HCT116 (cell line): ENCODE measurements at regions not wholly inside any gene's neighbourhood (a gene's known extent, or its start where the extent isn't known, plus 50 kb on each side); places are given as distances from the start of the nearest gene placed in this dataset.

Source experiments
- ATAC-seq: fragments of 200-7000 bp; cut with Tn5 transposase; 2 replicates; pipeline ENCODE4 v1.9.1; 2020; ENCODE audit warnings: mild to moderate bottlenecking, moderate library complexity
- BruUV-seq: library from RNA; stranded (reverse); fragments of 400-500 nt; replicated peaks from 2 replicates; lab custom pipeline; 2021; lab: Mats Ljungman, UMichigan
- CTCF ChIA-PET: fragments of 300-600 bp; sonication (Branson Sonifier 250); formaldehyde crosslinking; loops from one replicate; lab custom pipeline; 2021; ENCODE audit warnings: antibody characterized with exemption; lab: Charles Lee
- POLR2A ChIA-PET: fragments of 300-600, 350-600 bp; sonication (Branson Sonifier 250); formaldehyde crosslinking; loops from one replicate; lab custom pipeline; 2021; ENCODE audit warnings: antibody characterized with exemption; lab: Charles Lee
- RAD21 ChIA-PET, 2 experiments: fragments of 300-600 bp; sonication (Branson Sonifier 250); formaldehyde crosslinking; loops; one replicate each; lab custom pipeline; 2023; ENCODE audit warnings: low total read pairs in 2 of 2; ENCODE audit not compliant: uncharacterized antibody in 2 of 2, unreplicated experiment in 2 of 2, low non-redundant PET in 1 of 2; lab: Charles Lee
- DNase-seq: peaks from one replicate; pipeline ENCODE4 v3.0.0-alpha.2; 2010; ENCODE audit warnings: low read depth, low spot score
- H2AFZ ChIP-seq: fragments of 200-600 bp; shearing (Covaris generic), sonication (generic); 2 replicates; pipeline ENCODE4 v1.6.1; 2017; ENCODE audit warnings: low read depth, mixed run types, mixed read lengths, antibody characterized with exemption, low read length; ENCODE audit not compliant: poor library complexity, severe bottlenecking
- H3K27ac ChIP-seq: 2 replicates; pipeline ENCODE4 v1.5.1; 2012; ENCODE audit warnings: low read depth, low read length
- H3K27me3 ChIP-seq: fragments of 200-600 bp; sonication (generic); 2 replicates; pipeline ENCODE4 v1.6.1; 2016; ENCODE audit warnings: mixed run types, low read length, mixed read lengths; ENCODE audit not compliant: insufficient read depth
- H3K36me3 ChIP-seq, 2 experiments: fragments of 200-500 bp in 1 of 2; fragments of 200-600 bp in 1 of 2; sonication (Bioruptor generic) in 1 of 2; sonication (generic) in 1 of 2; 2 replicates each; pipeline versions ENCODE4 v1.5.1 to v1.6.1; 2014 to 2016; ENCODE audit warnings: low read length in 2 of 2, inconsistent platforms in 1 of 2, mixed read lengths in 1 of 2, mixed run types in 1 of 2; ENCODE audit not compliant: insufficient read depth in 2 of 2, control insufficient read depth in 1 of 2
- H3K4me1 ChIP-seq, 2 experiments: fragments of 200-600 bp in 1 of 2; sonication (generic) in 1 of 2; 2 replicates each; pipeline versions ENCODE4 v1.5.1 to v1.6.1; 2012 to 2017; ENCODE audit warnings: low read length in 2 of 2, inconsistent platforms in 1 of 2, mild to moderate bottlenecking in 1 of 2, mixed read lengths in 1 of 2, mixed run types in 1 of 2, moderate library complexity in 1 of 2; ENCODE audit not compliant: insufficient read depth in 2 of 2, control insufficient read depth in 1 of 2
- H3K4me2 ChIP-seq: fragments of 200-600 bp; sonication (generic); 2 replicates; pipeline ENCODE4 v1.6.1; 2017; ENCODE audit warnings: mixed run types, low read length, mixed read lengths
- H3K4me3 ChIP-seq, 2 experiments: fragments of 200-600 bp in 1 of 2; sonication (generic) in 1 of 2; replicated peaks in 1 of 2; 2 replicates each; pipeline ENCODE4 v1.5.1; 2011 to 2016; ENCODE audit warnings: low read length in 2 of 2, control low read depth in 1 of 2, low read depth in 1 of 2, mild to moderate bottlenecking in 1 of 2, mixed read lengths in 1 of 2, mixed run types in 1 of 2
- H3K79me2 ChIP-seq: fragments of 200-600 bp; sonication (generic); 2 replicates; pipeline ENCODE4 v1.6.1; 2017; ENCODE audit warnings: mild to moderate bottlenecking, mixed run types, low read length, moderate library complexity, mixed read lengths; ENCODE audit not compliant: insufficient read depth
- H3K9ac ChIP-seq: fragments of 200-600 bp; sonication (generic); 2 replicates; pipeline ENCODE4 v1.6.1; 2016; ENCODE audit warnings: low read length, mixed read lengths
- H3K9me2 ChIP-seq: fragments of 200-600 bp; sonication (generic), shearing (Covaris generic); 2 replicates; pipeline ENCODE4 v1.6.1; 2017; ENCODE audit warnings: mixed run types, mild to moderate bottlenecking, moderate library complexity; ENCODE audit not compliant: insufficient read depth
- H3K9me3 ChIP-seq, 2 experiments: fragments of 200-500 bp in 1 of 2; fragments of 200-600 bp in 1 of 2; sonication (Bioruptor generic) in 1 of 2; sonication (generic) in 1 of 2; 2 replicates each; pipeline ENCODE4 v1.6.1; 2014 to 2017; ENCODE audit warnings: low read length in 2 of 2, mixed read lengths in 2 of 2, inconsistent platforms in 1 of 2, low read depth in 1 of 2, mild to moderate bottlenecking in 1 of 2, mixed run types in 1 of 2, moderate library complexity in 1 of 2; ENCODE audit not compliant: control insufficient read depth in 1 of 2, insufficient read depth in 1 of 2
- H4K20me1 ChIP-seq: fragments of 200-600 bp; sonication (generic), shearing (Covaris generic); 2 replicates; pipeline ENCODE4 v1.6.1; 2017; ENCODE audit warnings: mixed run types, mild to moderate bottlenecking, moderate library complexity; ENCODE audit not compliant: insufficient read depth
- ATF3 ChIP-seq: IDR thresholded peaks from 2 replicates; pipeline ENCODE4 v1.6.1; 2012
- CEBPB ChIP-seq: IDR thresholded peaks from 2 replicates; pipeline ENCODE4 v1.6.1; 2012; ENCODE audit warnings: low read depth
- CTCF ChIP-seq, 3 experiments: fragments of 200-600 bp in 1 of 3; sonication (generic) in 1 of 3; IDR thresholded peaks in 2 of 3; conservative IDR thresholded peaks in 1 of 3; 2 replicates each; pipeline ENCODE4 v1.5.1; 2012 to 2017; ENCODE audit warnings: low read depth in 2 of 3, low read length in 2 of 3, antibody characterized with exemption in 1 of 3, borderline replicate concordance in 1 of 3, control low read depth in 1 of 3, mild to moderate bottlenecking in 1 of 3, mixed read lengths in 1 of 3, mixed run types in 1 of 3, moderate library complexity in 1 of 3; ENCODE audit not compliant: insufficient read depth in 1 of 3
- EGR1 ChIP-seq: IDR thresholded peaks from 2 replicates; pipeline ENCODE4 v1.6.1; 2012; ENCODE audit warnings: low read depth
- MAX ChIP-seq: IDR thresholded peaks from 2 replicates; pipeline ENCODE4 v1.6.1; 2012
- REST ChIP-seq: IDR thresholded peaks from 2 replicates; pipeline ENCODE4 v1.6.1; 2012; ENCODE audit warnings: low read depth
- ZNF274 ChIP-seq: fragments of 200-500 bp; sonication (Bioruptor generic); IDR thresholded peaks from 2 replicates; pipeline ENCODE4 v1.6.1; 2014; ENCODE audit warnings: mild to moderate bottlenecking, low read depth, low read length, inconsistent platforms
- intact Hi-C: fragments of 100-400 bp; cut with micrococcal nuclease; formaldehyde crosslinking; loops from 2 replicates; pipeline ENCODE4 v1.10.0; 2022

GRCh38 chr9:13993632-13994185 is 320.2 kb downstream of the NFIB start:
- Histone ChIP-seq H3K36me3 (no peaks in the 10 kb centered on the region), H3K4me3 (no peak overlapping the region), H3K4me2 (no peak overlapping the region), H3K27me3 (no peaks in the 10 kb centered on the region), H3K79me2 (no peaks in the 10 kb centered on the region), H2AFZ (no peak overlapping the region), H3K27ac (no peak overlapping the region), H3K9me2 (no peaks in the 10 kb centered on the region)
- ChIA-PET CTCF (no interaction called here), RAD21 (no interaction called here)
- no peak for ATAC-seq
- intact Hi-C loops, result no loop called here
- TF ChIP-seq ATF3 (no peak), CTCF (IDR thresholded peaks at IDR 0.05 in 2 of 3, conservative IDR thresholded peaks at IDR 0.05 in 1 of 3; ENCODE audit: borderline replicate concordance in 1 of 3, insufficient read depth in 1 of 3, low read depth in 2 of 3, low read length in 2 of 3) (no peak), MAX (no peak), ZNF274 (no peak), REST (no peak), CEBPB (no peak), EGR1 (no peak)
- TF ChIP-seq, all 23 proteins: peak for 0
- Histone ChIP-seq H3K9ac (no peak overlapping the region), H3K9me3 (no peaks in the 10 kb centered on the region), H4K20me1 (no peaks in the 10 kb centered on the region), H3K4me1 (no peaks in the 10 kb centered on the region)
- BruUV-seq, result no TSS peak
- POLR2A ChIA-PET, result no interaction called here
- no peak for DNase-seq
